Natural killer cell (primary cell): ENCODE measurements at regions not wholly inside any gene's neighbourhood (a gene's known extent, or its start where the extent isn't known, plus 50 kb on each side); places are given as distances from the start of the nearest gene placed in this dataset.

Experiments
- ATAC-seq, 3 donors: fragments of 150-1000 bp in 2 of 3; fragments of 200-7000 bp in 1 of 3; cut with Tn5 transposase; 1 replicate in 1 of 3; 2 replicates in 2 of 3; pipeline ENCODE4 v1.10.0; 2021; ENCODE audit warnings: mild to moderate bottlenecking in 2 of 3, moderate library complexity in 2 of 3
- DNase-seq, 2 donors: peaks; one replicate each; pipeline versions ENCODE4 v3.0.0 to v3.0.0-alpha.2; 2013 to 2021; ENCODE audit warnings: mixed read lengths in 1 of 2
- H3K27ac ChIP-seq: one replicate; pipeline ENCODE4 v1.5.1; 2013; ENCODE audit warnings: mild to moderate bottlenecking, low read length
- H3K27me3 ChIP-seq: one replicate; pipeline ENCODE4 v1.6.1; 2013; ENCODE audit warnings: low read length; ENCODE audit not compliant: control insufficient read depth, insufficient read depth
- H3K36me3 ChIP-seq: one replicate; pipeline ENCODE4 v1.6.1; 2013; ENCODE audit warnings: low read length; ENCODE audit not compliant: control insufficient read depth, insufficient read depth
- H3K4me1 ChIP-seq: one replicate; pipeline ENCODE4 v1.6.1; 2013; ENCODE audit warnings: low read length; ENCODE audit not compliant: control insufficient read depth, insufficient read depth
- H3K4me3 ChIP-seq: one replicate; pipeline ENCODE4 v1.5.1; 2013; ENCODE audit warnings: low read length
- H3K9me3 ChIP-seq: one replicate; pipeline ENCODE4 v1.6.1; 2013; ENCODE audit warnings: low read length; ENCODE audit not compliant: control insufficient read depth, insufficient read depth
- H3K27ac Mint-ChIP-seq, 2 donors: one replicate each; pipeline ENCODE4 v1.8.0; 2022; ENCODE audit warnings: mild to moderate bottlenecking in 2 of 2, mixed read lengths in 2 of 2, moderate library complexity in 1 of 2
- H3K27me3 Mint-ChIP-seq, 2 donors: one replicate each; pipeline ENCODE4 v1.8.0; 2022; ENCODE audit warnings: low read depth in 2 of 2, mixed read lengths in 2 of 2
- H3K36me3 Mint-ChIP-seq: one replicate; pipeline ENCODE4 v1.8.0; 2022; ENCODE audit warnings: mixed read lengths
- H3K4me1 Mint-ChIP-seq, 2 donors: one replicate each; pipeline ENCODE4 v1.8.0; 2022; ENCODE audit warnings: mixed read lengths in 2 of 2
- H3K4me3 Mint-ChIP-seq: one replicate; pipeline ENCODE4 v1.8.0; 2022; ENCODE audit warnings: mild to moderate bottlenecking, moderate library complexity, mixed read lengths
- H3K9me3 Mint-ChIP-seq, 2 donors: one replicate each; pipeline ENCODE4 v1.8.0; 2022; ENCODE audit warnings: mixed read lengths in 2 of 2
- CTCF ChIP-seq: fragments of 200-600 bp; IDR thresholded peaks from one replicate; pipeline ENCODE4 v1.8.0; 2022; ENCODE audit warnings: antibody characterized with exemption
- WGBS: methylation state at CpG from one replicate; pipeline ENCODE4 v1.1.7; 2013; ENCODE audit warnings: missing lambda C conversion rate; ENCODE audit not compliant: insufficient coverage; 5-methylcytosine and 5-hydroxymethylcytosine counted together
- intact Hi-C: fragments of 100-400 bp; cut with micrococcal nuclease; formaldehyde crosslinking; loops from one replicate; pipeline ENCODE4 v1.14.2; 2022

- ATAC-seq (no peak), DNase-seq (no peak)
- WGBS, result 76% methylated on average over 2 of the region's 2 CpGs
- TF ChIP-seq CTCF, result no peak
- peaks cover 10% of the 10 kb centered on the region for H3K4me1 ChIP-seq
- Mint-ChIP-seq H3K27me3 (peaks cover 5 to 12% of the 10 kb centered on the region in 2 donors), H3K9me3 (no peaks in the 10 kb centered on the region), H3K4me3 (no peak overlapping the region), H3K4me1 (no peaks in the 10 kb centered on the region), H3K27ac (no peak overlapping the region), H3K36me3 (no peaks in the 10 kb centered on the region)
- intact Hi-C loops, result no loop called here
- H3K27me3 ChIP-seq, result no peaks in the 10 kb centered on the region
- H3K27ac ChIP-seq, result no peak overlapping the region
- no peaks in the 10 kb centered on the region for H3K36me3 ChIP-seq
- no peak overlapping the region for H3K4me3 ChIP-seq
- no peaks in the 10 kb centered on the region for H3K9me3 ChIP-seq
These were observed 65.3 kb upstream of the MS4A8 start for GRCh38 chr11:60634126-60634525.

- no peak for ATAC-seq
These were observed 57.5 kb upstream of the MS4A8 start for GRCh38 chr11:60641940-60642339.

GRCh38 chr11:60647087-60647486, 52.3 kb upstream of the MS4A8 start:
- H3K4me3 ChIP-seq, result no peak overlapping the region
- H3K36me3 ChIP-seq, result no peaks in the 10 kb centered on the region
- H3K4me3 Mint-ChIP-seq, result no peak overlapping the region
- no peak overlapping the region for H3K27ac Mint-ChIP-seq
- TF ChIP-seq CTCF, result no peak
- H3K9me3 Mint-ChIP-seq, result peaks cover 0 to 3% of the 10 kb centered on the region in 2 donors
- ATAC-seq, result no peak
- H3K27me3 Mint-ChIP-seq, result peaks cover 3 to 15% of the 10 kb centered on the region in 2 donors
- intact Hi-C loops, result no loop called here
- H3K4me1 Mint-ChIP-seq, result no peaks in the 10 kb centered on the region
- H3K9me3 ChIP-seq, result no peaks in the 10 kb centered on the region
- H3K27ac ChIP-seq, result no peak overlapping the region
- no peak for DNase-seq
- WGBS, result 88% methylated on average over 28 of the region's 28 CpGs
- H3K27me3 ChIP-seq, result no peaks in the 10 kb centered on the region
- no peaks in the 10 kb centered on the region for H3K36me3 Mint-ChIP-seq
- no peaks in the 10 kb centered on the region for H3K4me1 ChIP-seq

More at GRCh38 chr11:60641940-60642339, 57.5 kb upstream of the MS4A8 start:
- H3K9me3 Mint-ChIP-seq, result peaks cover 0 to 3% of the 10 kb centered on the region in 2 donors
- no peak overlapping the region for H3K4me3 Mint-ChIP-seq
- no peaks in the 10 kb centered on the region for H3K36me3 ChIP-seq
- H3K4me1 Mint-ChIP-seq, result no peaks in the 10 kb centered on the region
- no peaks in the 10 kb centered on the region for H3K36me3 Mint-ChIP-seq
- no peak overlapping the region for H3K27ac ChIP-seq
- no peak for TF ChIP-seq CTCF
- intact Hi-C loops, result no loop called here
- 100% methylated on average over 2 of the region's 3 CpGs for WGBS
- no peaks in the 10 kb centered on the region for H3K4me1 ChIP-seq
- peaks cover 6 to 14% of the 10 kb centered on the region in 2 donors for H3K27me3 Mint-ChIP-seq
- no peak for DNase-seq
- H3K27me3 ChIP-seq, result no peaks in the 10 kb centered on the region
- no peak overlapping the region for H3K27ac Mint-ChIP-seq
- H3K4me3 ChIP-seq, result no peak overlapping the region
- H3K9me3 ChIP-seq, result no peaks in the 10 kb centered on the region
